Stomach smooth muscle (tissue), 2 donors: ENCODE measurements at regions not wholly inside any gene's neighbourhood (a gene's known extent, or its start where the extent isn't known, plus 50 kb on each side); places are given as distances from the start of the nearest gene placed in this dataset.

Experiments
- H3K27ac ChIP-seq: one replicate; pipeline ENCODE4 v1.7.0; 2013; ENCODE audit warnings: mild to moderate bottlenecking, low read length, inconsistent platforms
- H3K27me3 ChIP-seq, 2 donors: one replicate each; pipeline ENCODE4 v1.7.0; 2013; ENCODE audit warnings: low read length in 2 of 2; ENCODE audit not compliant: insufficient read depth in 2 of 2, control insufficient read depth in 1 of 2
- H3K36me3 ChIP-seq, 2 donors: one replicate each; pipeline ENCODE4 v1.7.0; 2013; ENCODE audit warnings: low read length in 2 of 2; ENCODE audit not compliant: control insufficient read depth in 2 of 2, insufficient read depth in 2 of 2
- H3K4me1 ChIP-seq: one replicate; pipeline ENCODE4 v1.7.0; 2013; ENCODE audit warnings: low read length; ENCODE audit not compliant: control insufficient read depth, insufficient read depth
- H3K4me3 ChIP-seq, 2 donors: one replicate each; pipeline ENCODE4 v1.7.0; 2013; ENCODE audit warnings: low read length in 2 of 2
- H3K9ac ChIP-seq, 2 donors: one replicate each; pipeline ENCODE4 v1.7.0; 2013; ENCODE audit warnings: low read length in 2 of 2, mild to moderate bottlenecking in 1 of 2
- H3K9me3 ChIP-seq, 2 donors: one replicate each; pipeline ENCODE4 v1.7.0; 2013; ENCODE audit warnings: low read length in 2 of 2; ENCODE audit not compliant: control insufficient read depth in 2 of 2
- donor health status: healthy.
- donor health status: Pancreatic carcinoma.

DNA sequence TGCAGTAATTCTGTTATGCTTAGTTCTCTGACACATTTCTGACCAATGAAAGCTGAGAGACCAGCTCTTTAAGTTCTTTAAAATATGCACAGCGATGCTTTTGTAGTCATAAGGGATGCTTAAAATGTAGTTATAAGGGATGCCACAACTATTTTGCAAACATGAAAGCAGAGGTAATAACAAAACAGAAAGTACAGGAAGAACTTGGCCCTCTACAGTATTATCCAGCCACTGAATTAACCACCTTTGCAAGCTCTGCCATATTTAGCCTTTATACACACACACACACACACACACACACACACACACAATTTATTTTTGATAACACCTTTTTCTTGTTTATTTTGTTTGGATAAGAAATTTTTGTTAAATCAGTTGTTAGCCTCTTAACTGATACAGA is 590.0 kb downstream of the FAT4 start:
- no peaks in the 10 kb centered on the region for H3K9me3 ChIP-seq
- H3K27me3 ChIP-seq = no peaks in the 10 kb centered on the region
- H3K4me3 ChIP-seq = no peak overlapping the region
- no peak overlapping the region for H3K27ac ChIP-seq
- no peak overlapping the region for H3K9ac ChIP-seq
- H3K36me3 ChIP-seq = no peaks in the 10 kb centered on the region
- H3K4me1 ChIP-seq = no peaks in the 10 kb centered on the region

DNA sequence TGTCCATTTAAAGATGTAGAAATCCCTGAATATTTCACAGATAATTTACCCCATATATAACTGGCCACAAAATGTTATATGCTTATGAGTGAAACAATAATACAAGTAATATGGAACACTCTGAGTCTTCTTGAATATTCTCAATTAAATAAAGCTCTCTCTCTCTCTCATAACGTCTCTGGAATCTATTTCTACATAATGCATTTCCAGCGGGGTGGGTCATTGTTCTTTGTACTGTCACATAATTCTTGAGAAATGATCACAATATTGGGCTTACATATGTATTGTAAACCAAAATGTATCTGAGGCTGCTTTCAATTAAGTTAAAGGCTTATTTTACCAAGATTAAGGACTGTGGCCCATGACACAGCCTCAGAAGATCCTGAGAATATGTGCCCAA is 596.3 kb downstream of the FAT4 start:
- H3K36me3 ChIP-seq = no peaks in the 10 kb centered on the region
- no peaks in the 10 kb centered on the region for H3K9me3 ChIP-seq
- H3K27me3 ChIP-seq = no peaks in the 10 kb centered on the region
- no peak overlapping the region for H3K27ac ChIP-seq
- no peak overlapping the region for H3K9ac ChIP-seq
- no peaks in the 10 kb centered on the region for H3K4me1 ChIP-seq
- H3K4me3 ChIP-seq = no peak overlapping the region

DNA sequence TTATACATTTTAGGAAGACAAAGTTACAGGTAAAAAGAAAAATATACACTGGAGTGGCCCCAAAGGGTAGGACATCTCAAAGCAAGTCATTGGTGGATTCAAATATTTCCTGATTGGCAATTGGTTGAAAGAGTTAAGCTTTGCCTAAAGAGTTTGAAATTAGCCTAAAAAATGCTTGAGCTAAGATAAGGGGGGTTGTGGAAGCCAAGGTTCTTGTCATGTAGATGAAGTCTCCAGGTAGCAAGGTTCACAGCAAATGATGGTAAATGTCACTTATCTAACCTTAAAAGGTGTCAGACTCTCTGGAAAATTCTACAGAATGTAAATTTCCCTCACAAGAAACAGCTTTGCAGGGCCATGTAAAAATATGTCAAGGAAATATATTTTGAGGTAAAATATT is 596.7 kb downstream of the FAT4 start:
- Histone ChIP-seq H3K9me3 (no peaks in the 10 kb centered on the region), H3K4me3 (no peak overlapping the region), H3K4me1 (no peaks in the 10 kb centered on the region), H3K9ac (no peak overlapping the region), H3K27me3 (no peaks in the 10 kb centered on the region), H3K36me3 (no peaks in the 10 kb centered on the region), H3K27ac (no peak overlapping the region)

DNA sequence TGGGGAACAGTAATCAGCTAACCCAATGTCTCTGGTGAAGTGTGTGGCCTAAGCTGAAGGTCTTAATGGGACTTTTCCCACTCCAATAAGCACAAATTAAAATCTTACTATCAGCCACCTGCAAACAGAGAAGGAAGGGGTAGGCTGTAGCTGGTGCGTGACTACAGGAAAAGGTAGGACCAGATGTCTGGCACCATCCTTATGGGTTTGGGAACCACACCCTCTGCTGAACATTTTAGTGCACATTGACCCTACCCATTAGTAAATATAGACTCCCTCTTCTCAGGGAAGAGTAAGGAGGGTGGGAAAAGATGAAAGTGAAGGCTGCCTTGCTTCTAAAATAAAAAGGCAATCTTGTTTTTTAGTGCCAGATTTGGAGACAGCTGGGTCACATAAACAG is 602.8 kb downstream of the FAT4 start:
- H3K36me3 ChIP-seq = no peaks in the 10 kb centered on the region
- H3K9me3 ChIP-seq = no peaks in the 10 kb centered on the region
- no peak overlapping the region for H3K9ac ChIP-seq
- no peaks in the 10 kb centered on the region for H3K27me3 ChIP-seq
- H3K27ac ChIP-seq = no peak overlapping the region
- H3K4me1 ChIP-seq = no peaks in the 10 kb centered on the region
- H3K4me3 ChIP-seq = no peak overlapping the region

DNA sequence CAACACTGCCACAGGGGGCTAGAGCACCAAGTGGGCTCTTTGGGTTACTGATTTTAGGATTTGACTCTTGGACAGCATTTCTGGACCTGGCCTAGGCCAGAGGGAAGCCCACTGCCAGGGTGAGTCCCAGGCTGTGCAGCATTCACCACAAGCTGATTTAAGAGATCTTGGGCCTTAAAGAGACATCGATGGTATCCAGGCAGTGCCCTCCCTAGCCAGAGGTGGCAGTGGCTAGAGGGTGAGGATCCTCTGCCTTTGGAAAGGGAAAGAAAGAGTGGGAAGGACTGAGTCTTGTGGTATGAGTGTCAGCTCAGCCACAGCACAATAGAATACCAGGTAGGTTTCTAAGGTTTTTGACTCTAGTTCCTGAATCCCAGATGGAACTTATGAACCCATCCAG is 613.9 kb downstream of the FAT4 start:
- H3K27me3 ChIP-seq = no peaks in the 10 kb centered on the region
- no peak overlapping the region for H3K4me3 ChIP-seq
- no peaks in the 10 kb centered on the region for H3K9me3 ChIP-seq
- H3K27ac ChIP-seq = no peak overlapping the region
- no peak overlapping the region for H3K9ac ChIP-seq
- H3K4me1 ChIP-seq = no peaks in the 10 kb centered on the region
- H3K36me3 ChIP-seq = no peaks in the 10 kb centered on the region

DNA sequence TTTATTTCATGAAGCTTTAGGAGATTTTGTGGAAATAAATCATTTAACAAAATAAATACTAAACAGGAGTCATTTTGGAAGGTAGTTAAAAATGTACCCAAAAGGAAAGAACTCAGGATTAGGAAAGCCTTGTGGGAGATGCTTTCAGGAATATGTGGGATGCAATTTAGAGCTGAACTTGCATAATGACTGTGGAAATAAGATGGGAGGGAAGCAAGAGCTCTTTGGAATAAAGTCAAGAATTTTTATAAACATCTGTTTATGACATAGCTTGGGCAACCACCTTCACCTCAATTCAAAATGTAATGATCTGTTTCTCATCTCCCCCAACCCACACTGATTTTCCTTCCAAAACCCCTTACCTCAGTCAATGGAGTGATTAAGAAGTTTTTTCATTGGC is 623.8 kb downstream of the FAT4 start:
- Histone ChIP-seq H3K27ac (no peak overlapping the region), H3K27me3 (no peaks in the 10 kb centered on the region), H3K36me3 (no peaks in the 10 kb centered on the region), H3K4me3 (no peak overlapping the region), H3K9me3 (no peaks in the 10 kb centered on the region), H3K9ac (no peak overlapping the region), H3K4me1 (no peaks in the 10 kb centered on the region)

DNA sequence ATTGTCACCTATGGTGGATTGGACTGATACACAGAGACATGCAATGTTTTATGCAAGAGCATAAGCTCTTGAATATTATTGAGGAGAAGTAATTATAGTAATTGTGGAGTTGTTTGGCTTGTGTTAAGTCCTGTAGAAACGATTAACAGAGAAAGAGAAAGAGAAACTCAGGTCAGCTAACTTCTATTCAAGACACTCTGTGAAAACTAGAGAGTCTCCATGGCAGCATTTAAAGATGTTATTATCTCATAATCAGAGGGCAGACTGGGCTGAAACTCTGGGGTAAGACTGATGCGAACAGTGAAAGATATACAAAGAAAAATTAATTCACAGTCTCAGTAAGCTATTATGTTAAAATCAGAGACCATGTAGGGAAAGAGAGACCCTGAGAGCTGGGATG is 625.7 kb downstream of the FAT4 start:
- Histone ChIP-seq H3K27ac (no peak overlapping the region), H3K9ac (no peak overlapping the region), H3K4me1 (no peaks in the 10 kb centered on the region), H3K27me3 (no peaks in the 10 kb centered on the region), H3K9me3 (no peaks in the 10 kb centered on the region), H3K4me3 (no peak overlapping the region), H3K36me3 (no peaks in the 10 kb centered on the region)

DNA sequence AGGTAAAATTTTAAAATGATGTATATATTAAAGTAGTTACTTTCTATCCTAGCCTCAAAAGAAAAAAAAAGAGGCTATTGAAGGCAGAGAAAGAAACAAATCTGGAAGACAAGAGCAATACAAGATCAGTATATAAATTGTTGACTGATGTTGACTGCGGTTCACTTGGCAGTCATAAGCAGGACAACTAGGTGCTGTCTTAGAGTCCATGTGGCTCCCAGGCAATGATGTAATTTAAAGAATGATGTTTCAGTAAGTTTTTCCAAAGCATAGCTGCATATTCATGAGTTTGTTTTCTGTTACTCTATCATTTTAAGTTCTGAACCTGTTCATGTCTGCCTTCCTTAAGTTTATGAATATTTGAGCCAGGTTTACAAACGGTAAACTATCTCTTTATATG is 630.2 kb downstream of the FAT4 start:
- H3K27me3 ChIP-seq = no peaks in the 10 kb centered on the region
- no peak overlapping the region for H3K27ac ChIP-seq
- no peak overlapping the region for H3K9ac ChIP-seq
- no peak overlapping the region for H3K4me3 ChIP-seq
- no peaks in the 10 kb centered on the region for H3K4me1 ChIP-seq
- no peaks in the 10 kb centered on the region for H3K9me3 ChIP-seq
- no peaks in the 10 kb centered on the region for H3K36me3 ChIP-seq

DNA sequence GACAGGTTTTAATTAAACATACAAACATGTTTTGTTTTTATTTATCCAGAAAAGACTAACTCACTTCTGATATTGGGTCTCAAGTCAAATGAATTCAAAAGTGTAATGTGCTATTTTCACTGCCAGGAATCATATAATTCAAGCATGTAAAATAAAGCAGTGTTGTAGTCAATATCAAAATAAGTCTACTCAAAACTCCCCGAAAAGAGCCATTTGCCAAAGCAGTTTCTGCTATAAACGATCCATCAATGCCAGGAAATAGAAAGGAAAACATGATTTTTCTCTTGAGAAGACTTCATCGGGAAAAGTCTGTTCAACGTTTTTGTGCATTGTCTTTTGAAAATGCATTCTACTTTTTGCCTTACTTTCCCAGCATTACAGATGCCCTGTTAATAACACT is 633.3 kb downstream of the FAT4 start:
- no peak overlapping the region for H3K9ac ChIP-seq
- H3K36me3 ChIP-seq = no peaks in the 10 kb centered on the region
- H3K27me3 ChIP-seq = no peaks in the 10 kb centered on the region
- H3K4me3 ChIP-seq = no peak overlapping the region
- H3K27ac ChIP-seq = no peak overlapping the region
- no peaks in the 10 kb centered on the region for H3K9me3 ChIP-seq
- H3K4me1 ChIP-seq = no peaks in the 10 kb centered on the region

DNA sequence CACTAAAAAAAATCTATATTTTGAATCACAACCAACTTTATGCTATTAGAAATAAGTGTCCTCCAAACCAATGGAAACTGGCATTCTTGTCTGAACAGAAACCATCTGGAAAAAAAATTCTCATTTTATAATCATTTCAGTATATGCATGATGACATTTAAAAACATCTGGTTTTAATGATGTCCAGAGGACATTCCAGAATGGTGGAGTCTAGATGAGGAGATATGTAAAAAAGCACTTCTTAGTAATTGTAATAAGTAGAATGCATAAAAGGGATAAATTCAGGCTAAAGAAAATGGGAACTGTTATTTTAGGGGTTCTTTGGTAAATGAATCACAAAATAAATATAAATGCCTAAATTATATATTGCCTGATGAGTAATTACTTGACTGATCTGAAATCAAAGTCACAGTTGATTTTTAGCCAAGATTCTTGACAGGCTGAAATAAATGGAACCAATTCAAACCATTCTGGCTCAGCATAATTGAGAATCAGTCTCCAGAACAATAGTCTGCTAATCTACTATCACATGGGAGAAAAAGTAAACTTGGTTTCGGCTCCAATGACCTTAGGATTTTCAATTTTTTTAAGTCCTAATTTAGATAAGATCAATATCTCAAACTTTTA is 636.6 kb downstream of the FAT4 start:
- Histone ChIP-seq H3K9ac (no peak overlapping the region), H3K36me3 (no peaks in the 10 kb centered on the region), H3K9me3 (no peaks in the 10 kb centered on the region), H3K4me1 (no peaks in the 10 kb centered on the region), H3K4me3 (no peak overlapping the region), H3K27ac (no peak overlapping the region), H3K27me3 (no peaks in the 10 kb centered on the region)

DNA sequence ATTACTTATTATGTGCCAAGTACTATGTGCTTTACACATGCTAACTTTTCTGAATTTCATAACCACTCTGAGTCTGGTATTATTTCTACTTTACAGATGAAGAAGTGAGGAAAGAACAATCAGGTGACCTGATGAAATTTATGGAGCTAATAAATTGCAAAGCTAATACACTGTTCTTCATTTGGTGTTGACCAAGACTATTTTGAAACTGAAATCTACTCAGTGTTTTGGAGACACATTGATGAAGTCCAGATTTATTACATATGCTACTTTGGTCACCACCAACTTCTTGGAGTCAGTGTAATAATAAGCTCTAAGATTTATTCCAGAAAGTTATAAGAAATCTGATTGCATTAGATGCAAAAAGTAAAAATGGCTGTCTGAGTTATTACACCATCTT is 637.9 kb downstream of the FAT4 start:
- H3K36me3 ChIP-seq = no peaks in the 10 kb centered on the region
- H3K27ac ChIP-seq = no peak overlapping the region
- no peak overlapping the region for H3K9ac ChIP-seq
- no peaks in the 10 kb centered on the region for H3K9me3 ChIP-seq
- H3K4me3 ChIP-seq = no peak overlapping the region
- no peaks in the 10 kb centered on the region for H3K27me3 ChIP-seq
- H3K4me1 ChIP-seq = no peaks in the 10 kb centered on the region
